Type B pancreatic cell (in vitro differentiated cells): ENCODE measurements at regions not wholly inside any gene's neighbourhood (a gene's known extent, or its start where the extent isn't known, plus 50 kb on each side); places are given as distances from the start of the nearest gene placed in this dataset.
"Not testable (repeated sequence)": the region's sequence is repeated elsewhere in the genome, so short reads cannot be mapped to it uniquely, and the experiment has no call there.

Source experiments
- DNase-seq: peaks from one replicate; pipeline ENCODE4 v3.0.0; 2021; ENCODE audit warnings: mixed read lengths; ENCODE audit not compliant: unreplicated experiment; ENCODE audit errors: extremely low spot score
- H3K27ac Mint-ChIP-seq: 2 replicates; pipeline ENCODE4 v1.8.0; 2021; ENCODE audit warnings: mild to moderate bottlenecking, mixed read lengths
- H3K27me3 Mint-ChIP-seq: 2 replicates; pipeline ENCODE4 v1.8.0; 2021; ENCODE audit warnings: mixed read lengths
- H3K36me3 Mint-ChIP-seq: 2 replicates; pipeline ENCODE4 v1.8.0; 2021; ENCODE audit warnings: mixed read lengths
- H3K4me1 Mint-ChIP-seq: one replicate; pipeline ENCODE4 v1.8.0; 2021; ENCODE audit warnings: mixed read lengths; ENCODE audit not compliant: unreplicated experiment
- H3K4me3 Mint-ChIP-seq: 2 replicates; pipeline ENCODE4 v1.8.0; 2021; ENCODE audit warnings: mild to moderate bottlenecking, mixed read lengths
- H3K9me3 Mint-ChIP-seq: 2 replicates; pipeline ENCODE4 v1.8.0; 2021; ENCODE audit warnings: mixed read lengths
- TF ChIP-seq, protein P1 (sequence below): fragments of 200-600 bp; sonication (generic); conservative IDR thresholded peaks from 2 replicates; pipeline ENCODE4 v1.5.0; 2021; ENCODE audit warnings: antibody characterized with exemption, mild to moderate bottlenecking

DNA sequence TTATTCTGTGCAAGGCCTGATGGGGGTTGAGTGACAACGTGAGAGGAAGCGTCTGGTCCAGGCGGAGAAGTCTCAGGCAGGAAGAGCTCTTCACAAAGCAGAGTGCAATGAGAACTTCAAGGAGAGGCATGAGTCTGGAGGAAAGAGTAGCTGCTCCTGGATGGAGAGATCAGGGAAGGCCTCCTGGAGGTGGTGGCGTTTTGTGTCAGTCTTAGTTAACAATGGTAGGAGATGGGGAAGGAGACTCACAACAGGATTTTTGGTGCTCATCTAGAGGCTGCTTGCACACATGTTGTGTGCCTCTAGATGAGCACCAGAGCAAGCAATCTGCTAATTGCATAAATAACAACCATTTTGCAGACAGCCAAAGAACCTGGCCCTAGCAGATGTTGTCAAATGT lies 442.8 kb upstream of the PODXL start:
- no peak overlapping the region for H3K27ac Mint-ChIP-seq
- TF ChIP-seq, protein P1, sequence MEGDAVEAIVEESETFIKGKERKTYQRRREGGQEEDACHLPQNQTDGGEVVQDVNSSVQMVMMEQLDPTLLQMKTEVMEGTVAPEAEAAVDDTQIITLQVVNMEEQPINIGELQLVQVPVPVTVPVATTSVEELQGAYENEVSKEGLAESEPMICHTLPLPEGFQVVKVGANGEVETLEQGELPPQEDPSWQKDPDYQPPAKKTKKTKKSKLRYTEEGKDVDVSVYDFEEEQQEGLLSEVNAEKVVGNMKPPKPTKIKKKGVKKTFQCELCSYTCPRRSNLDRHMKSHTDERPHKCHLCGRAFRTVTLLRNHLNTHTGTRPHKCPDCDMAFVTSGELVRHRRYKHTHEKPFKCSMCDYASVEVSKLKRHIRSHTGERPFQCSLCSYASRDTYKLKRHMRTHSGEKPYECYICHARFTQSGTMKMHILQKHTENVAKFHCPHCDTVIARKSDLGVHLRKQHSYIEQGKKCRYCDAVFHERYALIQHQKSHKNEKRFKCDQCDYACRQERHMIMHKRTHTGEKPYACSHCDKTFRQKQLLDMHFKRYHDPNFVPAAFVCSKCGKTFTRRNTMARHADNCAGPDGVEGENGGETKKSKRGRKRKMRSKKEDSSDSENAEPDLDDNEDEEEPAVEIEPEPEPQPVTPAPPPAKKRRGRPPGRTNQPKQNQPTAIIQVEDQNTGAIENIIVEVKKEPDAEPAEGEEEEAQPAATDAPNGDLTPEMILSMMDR = no peak
- no peaks in the 10 kb centered on the region for H3K36me3 Mint-ChIP-seq
- H3K27me3 Mint-ChIP-seq = peaks cover 12% of the 10 kb centered on the region
- H3K4me1 Mint-ChIP-seq = no peaks in the 10 kb centered on the region
- H3K9me3 Mint-ChIP-seq = no peaks in the 10 kb centered on the region
- no peak for DNase-seq
- H3K4me3 Mint-ChIP-seq = no peak overlapping the region

DNA sequence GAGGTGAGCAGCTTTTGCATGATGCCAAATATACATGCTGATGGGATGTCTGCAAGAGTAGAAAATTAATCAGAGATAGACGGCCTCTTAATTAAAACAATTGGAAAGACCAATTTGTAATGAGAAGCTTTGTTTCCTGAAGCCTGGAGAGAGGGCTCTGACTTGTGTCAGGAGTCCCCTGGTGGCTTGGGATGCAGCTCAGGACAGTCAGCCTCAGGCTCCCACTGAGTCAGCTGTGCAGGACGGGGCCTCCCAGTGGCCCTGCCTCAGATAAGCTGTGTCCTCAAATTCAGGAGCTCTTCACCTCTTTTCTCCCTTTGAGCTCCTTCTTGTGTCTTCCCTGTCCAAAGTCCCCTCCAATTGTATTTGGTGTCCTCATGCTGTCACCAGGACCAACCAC lies 438.9 kb upstream of the PODXL start:
- no peak overlapping the region for H3K4me3 Mint-ChIP-seq
- no peak for DNase-seq
- H3K4me1 Mint-ChIP-seq = no peaks in the 10 kb centered on the region

DNA sequence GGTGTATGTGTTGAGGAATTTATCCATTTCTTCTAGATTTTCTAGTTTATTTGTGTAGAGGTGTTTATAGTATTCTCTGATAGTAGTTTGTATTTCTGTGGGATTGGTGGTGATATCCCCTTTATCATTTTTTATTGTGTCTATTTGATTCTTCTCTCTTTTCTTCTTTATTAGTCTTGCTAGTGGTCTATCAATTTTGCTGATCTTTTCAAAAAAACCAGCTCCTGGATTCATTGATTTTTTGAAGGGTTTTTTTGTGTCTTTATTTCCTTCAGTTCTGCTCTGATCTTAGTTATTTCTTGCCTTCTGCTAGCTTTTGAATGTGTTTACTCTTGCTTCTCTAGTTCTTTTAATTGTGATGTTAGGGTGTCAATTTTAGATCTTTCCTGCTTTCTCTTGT lies 424.6 kb upstream of the PODXL start:
- not testable (repeated sequence) for H3K4me1 Mint-ChIP-seq, H3K36me3 Mint-ChIP-seq, H3K4me3 Mint-ChIP-seq, H3K9me3 Mint-ChIP-seq, H3K27ac Mint-ChIP-seq, DNase-seq
- peaks cover 22% of the 10 kb centered on the region for H3K27me3 Mint-ChIP-seq

More for the DNA sequence above, 438.9 kb upstream of the PODXL start:
- H3K27me3 Mint-ChIP-seq = peaks cover 6% of the 10 kb centered on the region
- H3K9me3 Mint-ChIP-seq = no peaks in the 10 kb centered on the region
- no peaks in the 10 kb centered on the region for H3K36me3 Mint-ChIP-seq
- H3K27ac Mint-ChIP-seq = no peak overlapping the region
- TF ChIP-seq, protein P1 = no peak

DNA sequence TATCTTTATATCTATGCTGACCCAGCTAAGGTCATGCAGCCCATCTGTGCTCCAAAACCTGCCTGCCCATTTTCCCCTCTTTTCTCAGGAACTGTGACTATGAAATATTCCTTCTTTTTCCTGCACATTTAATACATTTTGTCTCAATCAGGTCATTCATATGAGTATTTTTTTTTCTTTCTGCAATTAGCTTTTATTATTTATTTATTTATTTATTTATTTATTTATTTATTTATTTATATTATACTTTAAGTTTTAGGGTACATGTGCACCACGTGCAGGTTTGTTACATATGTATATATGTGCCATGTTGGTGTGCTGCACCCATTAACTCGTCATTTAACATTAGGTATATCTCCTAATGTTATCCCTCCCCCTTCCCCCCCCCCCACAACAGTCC lies 421.7 kb upstream of the PODXL start:
- H3K27me3 Mint-ChIP-seq = peaks cover 17% of the 10 kb centered on the region
- not testable (repeated sequence) for H3K4me3 Mint-ChIP-seq, H3K27ac Mint-ChIP-seq, H3K9me3 Mint-ChIP-seq, H3K36me3 Mint-ChIP-seq, H3K4me1 Mint-ChIP-seq, DNase-seq

DNA sequence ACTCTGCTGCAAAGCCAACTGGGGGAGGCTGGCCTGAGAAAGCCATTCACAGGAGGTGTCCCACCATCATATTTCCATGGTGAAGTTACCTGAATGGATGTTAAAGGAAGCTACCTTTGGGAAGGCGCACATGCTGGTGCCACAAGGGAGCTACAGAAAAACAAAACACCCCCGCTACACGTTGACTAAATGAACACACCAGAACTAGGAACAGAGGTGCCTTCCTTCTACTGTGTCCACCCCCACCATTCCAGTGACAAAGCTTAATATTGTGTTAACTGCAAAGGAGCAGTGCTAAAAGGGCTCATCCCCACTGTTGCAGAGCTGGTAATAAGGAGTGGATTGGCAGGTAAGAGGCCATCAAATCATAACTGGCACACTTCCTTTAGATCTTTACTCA lies 420.0 kb upstream of the PODXL start:
- TF ChIP-seq, protein P1 = no peak
- DNase-seq = no peak
- Mint-ChIP-seq H3K9me3 (no peaks in the 10 kb centered on the region), H3K4me3 (no peak overlapping the region), H3K27ac (no peak overlapping the region), H3K36me3 (no peaks in the 10 kb centered on the region), H3K27me3 (peaks cover 9% of the 10 kb centered on the region), H3K4me1 (no peaks in the 10 kb centered on the region)

DNA sequence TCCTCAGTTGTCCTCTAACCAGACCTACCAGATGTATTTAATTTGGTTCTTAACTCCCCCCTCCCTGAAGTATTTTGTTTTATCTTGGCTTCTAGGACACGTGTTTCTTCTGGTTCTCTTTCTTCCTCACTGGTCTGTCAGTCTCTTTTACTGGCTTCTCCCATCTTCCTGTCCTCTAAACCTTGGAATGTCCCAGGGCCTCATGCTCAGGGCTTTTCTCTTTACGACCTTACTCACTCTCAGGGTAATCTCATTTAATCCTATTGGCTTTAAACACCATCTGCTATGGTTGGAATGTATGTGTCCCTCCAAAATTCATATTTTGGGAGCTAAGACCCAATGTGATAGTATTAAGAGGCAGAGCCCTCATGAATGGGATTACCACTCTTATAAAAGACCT lies 418.2 kb upstream of the PODXL start:
- H3K27me3 Mint-ChIP-seq = peaks cover 4% of the 10 kb centered on the region
- no peaks in the 10 kb centered on the region for H3K9me3 Mint-ChIP-seq
- H3K4me1 Mint-ChIP-seq = no peaks in the 10 kb centered on the region
- no peak overlapping the region for H3K4me3 Mint-ChIP-seq
- TF ChIP-seq, protein P1 = no peak
- no peak for DNase-seq
- no peaks in the 10 kb centered on the region for H3K36me3 Mint-ChIP-seq
- no peak overlapping the region for H3K27ac Mint-ChIP-seq

DNA sequence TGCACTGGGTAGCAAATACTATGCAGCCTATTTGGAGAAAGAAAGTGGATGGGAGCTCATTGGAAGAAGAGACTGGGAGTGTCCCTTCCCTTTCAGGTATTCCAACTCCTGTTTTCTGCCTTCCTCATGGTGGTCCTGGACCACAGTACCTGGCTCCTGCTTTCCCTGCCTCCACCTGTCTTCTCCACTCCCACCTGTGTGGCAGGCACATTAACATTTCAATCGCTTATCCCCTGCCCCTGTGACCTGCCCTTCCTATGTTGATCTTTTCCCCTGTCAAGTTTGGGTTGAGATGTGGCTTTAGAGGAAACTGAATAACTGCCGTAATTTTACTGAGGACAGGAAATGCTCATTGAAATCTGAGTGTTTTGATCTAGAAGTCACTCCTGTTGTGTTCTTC lies 415.8 kb upstream of the PODXL start:
- Mint-ChIP-seq H3K36me3 (no peaks in the 10 kb centered on the region), H3K27me3 (peaks cover under 1% of the 10 kb centered on the region), H3K9me3 (no peaks in the 10 kb centered on the region), H3K27ac (no peak overlapping the region), H3K4me1 (no peaks in the 10 kb centered on the region), H3K4me3 (no peak overlapping the region)
- no peak for DNase-seq
- TF ChIP-seq, protein P1 = no peak
